Spinal cord (tissue), 9 donors: ENCODE measurements at regions not wholly inside any gene's neighbourhood (a gene's known extent, or its start where the extent isn't known, plus 50 kb on each side); places are given as distances from the start of the nearest gene placed in this dataset.

ENCODE experiments used
- DNase-seq, 6 donors: peaks; one replicate each; pipeline versions ENCODE4 v3.0.0 to v3.0.0-alpha.2; 2013 to 2015; ENCODE audit warnings: low spot score in 6 of 6, low read depth in 4 of 6
- H3K27ac ChIP-seq: one replicate; pipeline ENCODE4 v1.5.1; 2013; ENCODE audit warnings: low read depth, low read length, control low read depth
- H3K27me3 ChIP-seq: one replicate; pipeline ENCODE4 v1.6.1; 2013; ENCODE audit warnings: low read length; ENCODE audit not compliant: control insufficient read depth, insufficient read depth
- H3K36me3 ChIP-seq: one replicate; pipeline ENCODE4 v1.6.1; 2013; ENCODE audit warnings: low read length; ENCODE audit not compliant: control insufficient read depth, insufficient read depth
- H3K4me1 ChIP-seq: one replicate; pipeline ENCODE4 v1.6.1; 2013; ENCODE audit warnings: low read length; ENCODE audit not compliant: control insufficient read depth, insufficient read depth
- H3K4me3 ChIP-seq: one replicate; pipeline ENCODE4 v1.5.1; 2013; ENCODE audit warnings: low read depth, low read length, control low read depth
- H3K9me3 ChIP-seq: one replicate; pipeline ENCODE4 v1.6.1; 2013; ENCODE audit warnings: low read length; ENCODE audit not compliant: control insufficient read depth, insufficient read depth
- WGBS: methylation state at CpG from one replicate; pipeline ENCODE4 v1.1.5; 2013; ENCODE audit warnings: missing lambda C conversion rate; ENCODE audit not compliant: insufficient coverage; 5-methylcytosine and 5-hydroxymethylcytosine counted together
- donor health status: healthy.

DNA sequence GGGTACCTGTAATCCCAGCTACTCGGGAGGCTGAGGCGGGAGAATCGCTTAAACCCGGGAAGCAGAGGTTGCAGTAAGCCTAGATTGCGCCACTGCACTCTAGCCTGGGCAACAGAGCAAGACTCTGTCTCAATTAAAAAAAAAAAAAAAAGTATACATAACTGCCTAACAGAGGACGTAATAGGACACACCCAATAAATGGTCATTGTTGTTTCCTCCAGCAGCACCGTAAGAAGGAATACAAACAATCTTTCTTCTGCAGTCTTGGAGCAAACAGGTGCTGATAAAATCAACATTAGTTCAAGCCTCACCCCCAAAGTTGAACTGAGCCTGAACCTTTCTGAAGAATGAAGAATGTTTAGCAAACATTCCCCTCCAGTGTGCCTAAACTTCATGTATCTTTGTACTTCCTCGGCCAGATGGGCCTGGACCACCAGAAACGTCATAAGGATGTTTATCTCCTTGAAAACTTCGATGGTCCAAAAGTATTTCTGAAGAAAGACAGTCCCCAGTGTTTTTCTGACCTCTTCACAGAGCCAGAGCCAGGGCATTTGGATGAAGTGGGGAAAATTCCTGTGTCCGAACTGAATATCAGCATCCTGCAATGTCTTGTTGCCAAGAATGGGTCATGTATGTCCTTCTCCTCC lies 136.8 kb upstream of the F3 start:
- no peak for DNase-seq
- no peaks in the 10 kb centered on the region for H3K27me3 ChIP-seq
- 80% methylated on average over 5 of the region's 11 CpGs for whole genome bisulfite sequencing
- H3K36me3 ChIP-seq: no peaks in the 10 kb centered on the region
- no peak overlapping the region for H3K4me3 ChIP-seq
- no peaks in the 10 kb centered on the region for H3K4me1 ChIP-seq
- H3K27ac ChIP-seq: no peak overlapping the region
- H3K9me3 ChIP-seq: no peaks in the 10 kb centered on the region

DNA sequence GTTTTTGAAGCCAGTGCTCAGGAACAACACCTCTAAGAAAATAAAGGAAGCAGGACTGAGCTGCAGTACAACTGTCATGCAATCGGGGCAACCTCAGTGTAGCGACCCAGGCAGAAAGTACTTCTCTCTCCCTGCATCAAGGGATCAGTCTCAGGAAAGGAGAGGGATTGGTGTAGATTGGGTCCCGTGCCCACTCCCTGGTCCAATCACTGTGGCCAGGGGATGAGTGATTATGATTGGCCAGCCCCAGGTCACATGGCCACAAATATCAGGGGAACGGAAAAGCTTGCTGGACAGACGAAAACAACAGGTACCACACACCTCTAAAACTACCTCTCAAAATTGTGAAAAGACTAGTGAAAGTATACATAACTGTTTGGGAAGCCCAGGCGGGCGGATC lies 136.2 kb upstream of the F3 start:
- no peak overlapping the region for H3K27ac ChIP-seq

DNA sequence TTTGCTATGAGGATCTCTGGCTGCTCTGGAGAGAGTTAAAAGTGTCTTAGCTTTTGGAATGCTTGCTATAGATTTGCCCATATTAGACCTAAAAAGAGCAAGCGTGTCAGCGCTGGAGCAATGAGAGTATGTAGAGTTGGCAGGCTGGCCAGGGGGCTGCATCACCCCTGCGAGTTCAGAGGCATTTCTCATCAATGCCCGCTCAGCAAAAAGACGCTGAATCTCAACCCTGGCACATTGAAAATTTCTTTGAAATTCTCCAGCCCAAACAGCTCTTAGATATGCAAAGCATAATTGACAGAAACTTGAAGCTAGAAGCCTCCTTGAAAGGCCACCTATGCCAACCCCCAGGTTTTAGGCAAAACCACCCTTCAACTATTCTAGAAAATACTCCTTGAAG lies 135.5 kb upstream of the F3 start:
- 53% methylated on average over 3 of the region's 5 CpGs for WGBS
- Histone ChIP-seq H3K27ac (no peak overlapping the region), H3K27me3 (no peaks in the 10 kb centered on the region), H3K36me3 (no peaks in the 10 kb centered on the region), H3K4me1 (no peaks in the 10 kb centered on the region), H3K9me3 (no peaks in the 10 kb centered on the region), H3K4me3 (no peak overlapping the region)
- DNase-seq: no peak

More for the DNA sequence above, 136.2 kb upstream of the F3 start:
- H3K4me1 ChIP-seq: no peaks in the 10 kb centered on the region
- no peaks in the 10 kb centered on the region for H3K27me3 ChIP-seq
- no peaks in the 10 kb centered on the region for H3K36me3 ChIP-seq
- no peaks in the 10 kb centered on the region for H3K9me3 ChIP-seq
- H3K4me3 ChIP-seq: no peak overlapping the region
- 78% methylated on average over 4 of the region's 7 CpGs for WGBS
- no peak for DNase-seq

DNA sequence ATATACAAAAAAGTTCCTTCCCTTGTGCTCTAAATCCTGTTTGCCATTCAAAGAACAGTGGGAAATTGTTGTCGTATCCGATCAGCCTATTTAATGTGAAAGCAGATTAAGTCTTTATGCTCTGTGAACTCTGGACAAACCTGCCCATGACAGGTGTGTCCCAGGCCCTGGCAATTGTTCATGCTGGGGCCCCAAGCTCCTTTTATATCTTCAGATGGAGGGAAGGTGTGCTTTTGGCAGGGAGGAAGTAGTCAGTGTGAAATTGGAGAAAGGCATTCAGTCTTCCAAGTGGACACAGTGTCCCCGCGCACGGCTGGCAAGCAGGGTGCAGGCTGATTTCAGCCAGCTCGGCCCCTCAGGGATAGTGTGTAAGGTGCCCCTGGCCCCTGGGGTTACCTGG lies 135.1 kb upstream of the F3 start:
- 33% methylated on average over 4 of the region's 6 CpGs for WGBS
- H3K4me3 ChIP-seq: no peak overlapping the region
- no peaks in the 10 kb centered on the region for H3K36me3 ChIP-seq
- H3K27ac ChIP-seq: no peak overlapping the region
- H3K27me3 ChIP-seq: no peaks in the 10 kb centered on the region
- no peaks in the 10 kb centered on the region for H3K9me3 ChIP-seq
- no peak for DNase-seq
- no peaks in the 10 kb centered on the region for H3K4me1 ChIP-seq

DNA sequence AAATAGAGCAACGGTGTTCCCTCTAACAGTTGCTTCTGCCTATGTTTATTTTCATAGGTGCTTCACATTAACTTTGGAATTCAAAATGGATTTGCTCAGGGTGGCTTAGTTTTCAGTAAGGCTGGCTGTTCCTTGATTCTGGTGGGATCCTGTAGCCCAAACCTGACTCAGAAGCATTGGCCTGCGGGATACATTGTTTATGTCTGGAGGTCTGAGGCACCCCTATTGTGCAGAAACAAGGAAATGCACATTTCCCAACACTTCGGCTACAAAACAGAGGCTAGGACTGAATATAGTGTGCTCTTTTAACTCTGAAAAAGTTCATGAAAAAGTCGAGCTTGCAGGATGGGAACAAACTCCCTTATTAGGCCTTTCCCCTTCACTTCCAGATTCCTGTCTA lies 133.8 kb upstream of the F3 start:
- H3K4me3 ChIP-seq: no peak overlapping the region
- no peaks in the 10 kb centered on the region for H3K4me1 ChIP-seq
- 40% methylated on average over 1 of the region's 4 CpGs for WGBS
- peak overlapping the region; percentile 10 for H3K27ac ChIP-seq
- DNase-seq: no peak
- no peaks in the 10 kb centered on the region for H3K36me3 ChIP-seq
- H3K27me3 ChIP-seq: no peaks in the 10 kb centered on the region
- no peaks in the 10 kb centered on the region for H3K9me3 ChIP-seq

DNA sequence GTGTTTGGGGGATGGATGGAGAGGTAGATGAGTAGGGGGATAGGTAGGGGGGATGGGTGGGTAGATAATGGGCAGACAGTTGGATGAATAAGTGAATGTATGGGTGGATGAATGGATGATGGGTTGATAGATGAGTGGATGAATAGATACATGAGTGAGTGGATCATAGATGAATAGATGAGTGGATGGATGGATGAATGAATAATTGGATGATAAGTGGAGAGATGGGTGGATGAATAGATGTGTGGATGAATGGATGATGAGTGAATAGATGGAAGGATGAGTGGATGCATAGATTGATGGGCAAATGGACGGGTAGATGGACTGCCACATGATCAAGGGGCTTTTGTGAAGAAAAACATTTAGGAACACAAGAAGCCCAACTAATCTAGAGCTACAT lies 133.3 kb upstream of the F3 start:
- no peaks in the 10 kb centered on the region for H3K9me3 ChIP-seq
- no peak for DNase-seq
- no peaks in the 10 kb centered on the region for H3K27me3 ChIP-seq
- H3K36me3 ChIP-seq: no peaks in the 10 kb centered on the region
- H3K4me3 ChIP-seq: no peak overlapping the region
- no peak overlapping the region for H3K27ac ChIP-seq
- no peaks in the 10 kb centered on the region for H3K4me1 ChIP-seq
- WGBS: no CpG with 5 or more reads among the region's 1 CpG

DNA sequence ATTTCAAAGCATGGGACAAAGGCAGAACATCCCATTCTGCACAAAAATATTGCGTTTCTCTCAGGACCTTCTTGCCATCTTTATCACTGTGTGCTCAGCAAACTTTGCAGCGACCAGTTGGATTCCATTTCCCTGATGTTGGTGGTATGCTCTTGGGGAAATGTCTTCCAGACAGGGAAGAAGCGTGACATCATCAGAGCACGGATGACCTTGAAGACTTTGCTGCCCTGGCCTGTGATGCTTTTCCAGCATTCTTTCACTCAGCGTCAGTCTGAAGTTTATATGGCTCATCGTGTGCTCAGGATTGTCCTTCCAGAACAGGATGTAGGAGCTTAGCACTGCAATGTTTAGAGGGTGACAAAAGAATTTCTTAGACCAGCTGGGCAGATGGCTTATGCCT lies 131.4 kb upstream of the F3 start:
- H3K9me3 ChIP-seq: no peaks in the 10 kb centered on the region
- H3K36me3 ChIP-seq: no peaks in the 10 kb centered on the region
- no peak overlapping the region for H3K4me3 ChIP-seq
- no peak for DNase-seq
- no peak overlapping the region for H3K27ac ChIP-seq
- no peaks in the 10 kb centered on the region for H3K27me3 ChIP-seq
- no peaks in the 10 kb centered on the region for H3K4me1 ChIP-seq
- 89% methylated on average over 4 of the region's 6 CpGs for WGBS

DNA sequence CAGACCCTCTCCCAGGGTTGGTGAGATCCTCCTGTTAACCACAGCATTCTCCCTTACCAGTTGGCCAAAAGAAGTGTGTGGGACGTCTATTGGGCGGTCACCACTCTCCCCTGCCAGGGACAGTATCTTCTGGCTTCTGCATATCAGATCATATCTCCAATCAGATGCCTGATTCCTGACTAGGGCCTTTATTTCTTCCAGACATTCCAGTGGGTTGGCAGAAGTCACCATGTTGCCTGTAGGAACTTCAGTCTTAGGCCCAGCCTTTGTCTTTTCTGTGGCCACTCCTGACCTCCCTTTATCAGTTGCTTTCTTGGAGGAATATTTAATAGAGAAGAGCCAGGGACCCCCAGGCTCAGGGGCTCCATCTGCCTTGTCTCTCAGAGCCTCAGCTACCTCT lies 130.4 kb upstream of the F3 start:
- Histone ChIP-seq H3K9me3 (no peaks in the 10 kb centered on the region), H3K27me3 (no peaks in the 10 kb centered on the region), H3K4me3 (no peak overlapping the region), H3K4me1 (no peaks in the 10 kb centered on the region), H3K36me3 (no peaks in the 10 kb centered on the region), H3K27ac (no peak overlapping the region)
- DNase-seq: no peak
- WGBS: 100% methylated on average over 2 of the region's 2 CpGs

DNA sequence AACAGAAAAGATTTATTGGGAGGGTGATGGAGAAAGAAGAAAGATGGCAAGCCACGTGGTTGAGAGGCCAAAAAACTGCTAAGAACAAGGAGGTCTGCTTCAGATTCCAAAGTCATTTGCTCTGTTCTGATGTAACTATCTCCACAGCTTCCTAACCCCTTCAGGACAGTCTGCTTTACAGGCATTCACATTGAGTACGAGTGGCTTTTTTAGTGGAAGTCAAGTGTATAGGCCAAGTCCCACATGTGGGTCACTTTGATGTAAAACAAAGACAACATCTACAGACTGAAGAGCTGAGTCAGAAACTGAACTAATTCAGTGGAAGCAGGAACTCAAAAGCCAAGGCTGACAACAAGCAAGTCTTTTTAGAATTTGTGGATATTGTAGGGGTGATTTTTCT lies 128.7 kb upstream of the F3 start:
- Histone ChIP-seq H3K9me3 (no peaks in the 10 kb centered on the region), H3K27ac (no peak overlapping the region), H3K4me1 (no peaks in the 10 kb centered on the region), H3K4me3 (no peak overlapping the region), H3K36me3 (no peaks in the 10 kb centered on the region), H3K27me3 (no peaks in the 10 kb centered on the region)
- no peak for DNase-seq
- WGBS: 0% methylated on average over 1 of the region's 2 CpGs

DNA sequence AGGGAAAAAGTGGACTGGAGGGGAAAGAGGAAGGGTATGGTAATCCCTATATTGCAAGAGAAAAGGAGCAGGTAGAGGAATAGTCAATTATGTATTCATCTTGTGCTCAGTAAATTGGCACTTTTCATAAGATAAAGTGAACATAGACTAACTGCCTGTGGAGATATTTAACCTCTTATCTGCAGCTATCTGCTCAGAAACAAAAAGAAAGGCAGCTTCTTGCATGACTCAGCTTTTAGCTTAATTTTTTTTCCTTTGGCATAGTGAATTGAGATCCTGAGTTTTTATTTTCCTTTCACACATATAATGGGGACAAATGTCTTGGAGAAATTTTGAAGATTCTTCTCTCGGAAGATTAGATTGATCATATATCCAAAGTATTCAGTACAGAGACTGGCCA lies 127.6 kb upstream of the F3 start:
- Histone ChIP-seq H3K27ac (no peak overlapping the region), H3K27me3 (no peaks in the 10 kb centered on the region), H3K36me3 (no peaks in the 10 kb centered on the region), H3K4me3 (no peak overlapping the region), H3K9me3 (no peaks in the 10 kb centered on the region), H3K4me1 (no peaks in the 10 kb centered on the region)
- no peak for DNase-seq
- no CpG with 5 or more reads among the region's 1 CpG for WGBS
